ENCODE measurements at regions not wholly inside any gene's neighbourhood (a gene's known extent, or its start where the extent isn't known, plus 50 kb on each side); places are given as distances from the start of the nearest gene placed in this dataset.

DNA sequence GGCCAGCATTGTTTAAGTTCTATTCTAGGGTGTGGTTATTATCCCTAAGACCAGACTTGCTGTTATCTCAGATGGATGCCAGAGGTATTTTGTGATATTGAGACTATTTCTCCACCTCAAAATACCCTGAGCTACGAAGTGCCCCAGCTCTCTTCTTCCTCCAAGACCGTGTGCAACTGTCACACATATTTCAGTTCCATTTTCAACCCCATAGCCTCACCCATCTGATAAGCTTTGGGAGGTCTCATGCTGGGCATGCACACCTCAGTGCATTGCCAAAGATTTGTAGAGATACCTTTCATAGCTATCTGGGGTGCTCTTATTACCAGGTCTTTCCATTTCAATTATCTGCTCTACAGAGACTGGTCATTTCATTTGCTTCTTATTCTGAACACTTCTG lies 815.8 kb upstream of the EYS start:
- H3K9me3 Mint-ChIP-seq: peaks cover 2% of the 10 kb centered on the region
- Histone ChIP-seq H3K36me3 (ENCODE audit: insufficient read depth, low read length) (no peaks in the 10 kb centered on the region), H3K9me3 (ENCODE audit: control insufficient read depth in 1 of 2, insufficient read depth in 1 of 2, low read length in 2 of 2) (peaks cover 0 to 8% of the 10 kb centered on the region in 2 experiments), H3K27ac (ENCODE audit: low read depth in 1 of 2, low read length in 2 of 2) (no peak overlapping the region), H3K27me3 (ENCODE audit: control insufficient read depth in 1 of 2, insufficient read depth in 2 of 2, low read length in 2 of 2) (no peaks in the 10 kb centered on the region), H3K4me3 (ENCODE audit: low read length) (no peak overlapping the region), H3K4me1 (ENCODE audit: insufficient read depth, low read length) (no peaks in the 10 kb centered on the region)
- CTCF ChIA-PET: no interaction called here
- POLR2A ChIA-PET: no interaction called here
- intact Hi-C loops (cut with DNase I, micrococcal nuclease): no loop called here
- TF ChIP-seq, protein P1, sequence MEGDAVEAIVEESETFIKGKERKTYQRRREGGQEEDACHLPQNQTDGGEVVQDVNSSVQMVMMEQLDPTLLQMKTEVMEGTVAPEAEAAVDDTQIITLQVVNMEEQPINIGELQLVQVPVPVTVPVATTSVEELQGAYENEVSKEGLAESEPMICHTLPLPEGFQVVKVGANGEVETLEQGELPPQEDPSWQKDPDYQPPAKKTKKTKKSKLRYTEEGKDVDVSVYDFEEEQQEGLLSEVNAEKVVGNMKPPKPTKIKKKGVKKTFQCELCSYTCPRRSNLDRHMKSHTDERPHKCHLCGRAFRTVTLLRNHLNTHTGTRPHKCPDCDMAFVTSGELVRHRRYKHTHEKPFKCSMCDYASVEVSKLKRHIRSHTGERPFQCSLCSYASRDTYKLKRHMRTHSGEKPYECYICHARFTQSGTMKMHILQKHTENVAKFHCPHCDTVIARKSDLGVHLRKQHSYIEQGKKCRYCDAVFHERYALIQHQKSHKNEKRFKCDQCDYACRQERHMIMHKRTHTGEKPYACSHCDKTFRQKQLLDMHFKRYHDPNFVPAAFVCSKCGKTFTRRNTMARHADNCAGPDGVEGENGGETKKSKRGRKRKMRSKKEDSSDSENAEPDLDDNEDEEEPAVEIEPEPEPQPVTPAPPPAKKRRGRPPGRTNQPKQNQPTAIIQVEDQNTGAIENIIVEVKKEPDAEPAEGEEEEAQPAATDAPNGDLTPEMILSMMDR (IDR thresholded peaks at IDR 0.05): no peak
- DNase-seq (no peak), ATAC-seq (ENCODE audit: poor library complexity) (no peak)
- H3K27ac Mint-ChIP-seq: no peak overlapping the region
- no peak overlapping the region for H3K4me3 Mint-ChIP-seq
- H3K27me3 Mint-ChIP-seq: no peaks in the 10 kb centered on the region
- H3K4me1 Mint-ChIP-seq (ENCODE audit: low read depth): no peaks in the 10 kb centered on the region
- H3K36me3 Mint-ChIP-seq (ENCODE audit: low read depth): no peaks in the 10 kb centered on the region

DNA sequence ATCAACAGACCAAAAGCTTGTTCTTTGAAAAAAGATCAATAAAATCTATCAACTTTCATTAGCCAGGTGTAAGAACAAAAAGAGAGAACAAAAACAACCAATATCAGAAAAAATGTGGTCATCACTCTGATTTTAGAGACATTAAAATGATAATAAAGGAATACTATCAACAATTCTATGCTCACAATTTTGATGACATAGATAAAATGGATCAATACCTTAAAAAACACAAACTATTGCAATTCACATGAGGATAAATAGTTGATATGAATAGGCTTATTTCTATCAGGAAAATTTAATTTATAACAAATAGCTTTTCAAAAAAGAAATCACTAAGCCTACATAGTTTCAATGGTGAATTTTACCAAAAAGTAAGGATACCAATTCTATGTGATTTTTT lies 809.4 kb upstream of the EYS start:
- Mint-ChIP-seq H3K4me1 (ENCODE audit: low read depth) (no peaks in the 10 kb centered on the region), H3K27me3 (no peaks in the 10 kb centered on the region), H3K9me3 (peaks cover 2% of the 10 kb centered on the region), H3K27ac (no peak overlapping the region), H3K36me3 (ENCODE audit: low read depth) (no peaks in the 10 kb centered on the region), H3K4me3 (no peak overlapping the region)
- Histone ChIP-seq H3K4me1 (ENCODE audit: insufficient read depth, low read length) (no peaks in the 10 kb centered on the region), H3K36me3 (ENCODE audit: insufficient read depth, low read length) (no peaks in the 10 kb centered on the region), H3K27me3 (ENCODE audit: control insufficient read depth in 1 of 2, insufficient read depth in 2 of 2, low read length in 2 of 2) (no peaks in the 10 kb centered on the region), H3K9me3 (ENCODE audit: control insufficient read depth in 1 of 2, insufficient read depth in 1 of 2, low read length in 2 of 2) (peaks cover 0 to 10% of the 10 kb centered on the region in 2 experiments), H3K27ac (ENCODE audit: low read depth in 1 of 2, low read length in 2 of 2) (no peak overlapping the region), H3K4me3 (ENCODE audit: low read length) (no peak overlapping the region)
- DNase-seq (no peak), ATAC-seq (ENCODE audit: poor library complexity) (no peak)
- POLR2A ChIA-PET: no interaction called here
- intact Hi-C loops (cut with DNase I, micrococcal nuclease): no loop called here
- TF ChIP-seq, protein P1 (IDR thresholded peaks at IDR 0.05): no peak
- CTCF ChIA-PET: no interaction called here

DNA sequence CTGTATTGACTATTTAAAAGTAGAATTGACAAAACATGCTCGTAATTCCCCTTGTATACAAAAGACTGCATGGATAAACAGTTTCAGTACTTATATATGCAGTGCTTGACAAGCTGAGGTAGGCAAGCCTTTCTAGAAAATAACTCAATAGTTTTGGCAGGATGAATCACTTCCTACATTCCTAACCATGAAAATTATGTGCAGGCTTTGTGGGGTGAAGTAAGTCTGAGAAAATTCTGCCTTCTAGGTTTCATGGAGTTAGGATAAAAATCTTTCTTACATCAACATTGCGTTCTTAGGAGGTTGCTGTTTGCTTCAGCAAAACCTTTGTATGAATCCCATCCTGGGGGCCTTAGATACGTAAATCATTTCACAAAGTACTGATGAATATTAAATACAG lies 801.4 kb upstream of the EYS start:
- no peaks in the 10 kb centered on the region for H3K27me3 ChIP-seq (ENCODE audit: control insufficient read depth in 1 of 2, insufficient read depth in 2 of 2, low read length in 2 of 2)
- Mint-ChIP-seq H3K4me3 (no peak overlapping the region), H3K4me1 (ENCODE audit: low read depth) (no peaks in the 10 kb centered on the region), H3K36me3 (ENCODE audit: low read depth) (no peaks in the 10 kb centered on the region), H3K27me3 (no peaks in the 10 kb centered on the region), H3K9me3 (peaks cover 21% of the 10 kb centered on the region), H3K27ac (no peak overlapping the region)
- no peaks in the 10 kb centered on the region for H3K36me3 ChIP-seq (ENCODE audit: insufficient read depth, low read length)
- TF ChIP-seq, protein P1 (IDR thresholded peaks at IDR 0.05): no peak
- no peaks in the 10 kb centered on the region for H3K9me3 ChIP-seq (ENCODE audit: control insufficient read depth in 1 of 2, insufficient read depth in 1 of 2, low read length in 2 of 2)
- ChIA-PET POLR2A (no interaction called here), CTCF (no interaction called here)
- intact Hi-C loops (cut with DNase I, micrococcal nuclease): no loop called here
- ATAC-seq (ENCODE audit: poor library complexity): no peak
- no peak for DNase-seq
- no peak overlapping the region for H3K4me3 ChIP-seq (ENCODE audit: low read length)
- no peaks in the 10 kb centered on the region for H3K4me1 ChIP-seq (ENCODE audit: insufficient read depth, low read length)
- H3K27ac ChIP-seq (ENCODE audit: low read depth in 1 of 2, low read length in 2 of 2): no peak overlapping the region
